IPS-NIHi11 (cell line): ENCODE measurements at regions not wholly inside any gene's neighbourhood (a gene's known extent, or its start where the extent isn't known, plus 50 kb on each side); places are given as distances from the start of the nearest gene placed in this dataset.
"Not testable (repeated sequence)": the region's sequence is repeated elsewhere in the genome, so short reads cannot be mapped to it uniquely, and the experiment has no call there.

Experiments
- DNase-seq: peaks from one replicate; pipeline ENCODE4 v3.0.0; 2012; ENCODE audit warnings: mixed read lengths, low spot score

GRCh38 chr15:46956456-46956855 lies 760.8 kb upstream of the SEMA6D start:
- DNase-seq, result no peak

GRCh38 chr15:46956881-46957280 lies 760.4 kb upstream of the SEMA6D start:
- no peak for DNase-seq

GRCh38 chr15:46960581-46960980 lies 756.7 kb upstream of the SEMA6D start:
- DNase-seq, result no peak

- DNase-seq, result no peak
These were observed 755.5 kb upstream of the SEMA6D start for GRCh38 chr15:46961795-46962194.

GRCh38 chr15:46988055-46988454 lies 729.2 kb upstream of the SEMA6D start:
- DNase-seq, result not testable (repeated sequence)

- DNase-seq, result no peak
These were observed 720.9 kb upstream of the SEMA6D start for GRCh38 chr15:46996359-46996758.

- DNase-seq, result no peak
These were observed 719.8 kb upstream of the SEMA6D start for GRCh38 chr15:46997501-46997900.

GRCh38 chr15:47003568-47003967 lies 713.7 kb upstream of the SEMA6D start:
- no peak for DNase-seq

- DNase-seq, result no peak
These were observed 703.9 kb upstream of the SEMA6D start for GRCh38 chr15:47013446-47013845.

GRCh38 chr15:47027322-47027946 lies 689.9 kb upstream of the SEMA6D start:
- DNase-seq, result peak; percentile 11

- no peak for DNase-seq
These were observed 681.6 kb upstream of the SEMA6D start for GRCh38 chr15:47035475-47036406.

- DNase-seq, result no peak
These were observed 680.3 kb upstream of the SEMA6D start for GRCh38 chr15:47037003-47037402.

- no peak for DNase-seq
These were observed 678.1 kb upstream of the SEMA6D start for GRCh38 chr15:47039225-47039624.

GRCh38 chr15:47041301-47041700 lies 676.0 kb upstream of the SEMA6D start:
- DNase-seq, result no peak

- not testable (repeated sequence) for DNase-seq
These were observed 669.3 kb upstream of the SEMA6D start for GRCh38 chr15:47047981-47048380.

GRCh38 chr15:47066392-47066791 lies 650.9 kb upstream of the SEMA6D start:
- no peak for DNase-seq

GRCh38 chr15:47077846-47078245 lies 639.5 kb upstream of the SEMA6D start:
- DNase-seq, result not testable (repeated sequence)

- DNase-seq, result no peak
These were observed 621.5 kb upstream of the SEMA6D start for GRCh38 chr15:47095833-47096232.

- DNase-seq, result not testable (repeated sequence)
These were observed 618.8 kb upstream of the SEMA6D start for GRCh38 chr15:47098526-47098925.

GRCh38 chr15:47099801-47100200 lies 617.5 kb upstream of the SEMA6D start:
- not testable (repeated sequence) for DNase-seq

GRCh38 chr15:47108800-47109199 lies 608.5 kb upstream of the SEMA6D start:
- not testable (repeated sequence) for DNase-seq

- no peak for DNase-seq
These were observed 600.6 kb upstream of the SEMA6D start for GRCh38 chr15:47116698-47117097.

- DNase-seq, result no peak
These were observed 598.0 kb upstream of the SEMA6D start for GRCh38 chr15:47119349-47119748.
